ENCODE measurements at regions not wholly inside any gene's neighbourhood (a gene's known extent, or its start where the extent isn't known, plus 50 kb on each side); places are given as distances from the start of the nearest gene placed in this dataset.

DNA sequence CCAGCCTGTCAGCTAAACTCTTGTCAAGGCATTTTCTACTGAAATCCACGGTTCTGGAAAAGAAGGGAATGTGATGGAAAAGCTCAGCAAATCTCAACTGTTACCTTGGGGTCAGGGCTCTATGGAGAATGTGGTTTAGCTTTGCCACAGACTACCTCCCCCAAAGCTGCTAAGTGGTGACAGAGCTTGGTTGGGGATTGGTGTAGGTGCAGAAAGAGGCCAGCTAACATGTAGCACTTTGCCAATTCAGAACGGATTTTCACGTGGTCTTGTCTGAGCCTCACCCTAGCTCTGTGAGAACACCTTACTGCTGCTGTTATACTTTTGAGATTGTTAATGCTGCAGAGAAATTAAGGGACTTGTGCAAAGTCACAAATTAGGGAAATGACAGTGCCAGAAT lies 331.1 kb downstream of the RND3 start:
- no peak for DNase-seq

- DNase-seq = no peak
Observed at GRCh38 chr2:150154308-150154797, 333.1 kb downstream of the RND3 start.

GRCh38 chr2:150153646-150154307 lies 333.7 kb downstream of the RND3 start:
- no peak for DNase-seq

DNA sequence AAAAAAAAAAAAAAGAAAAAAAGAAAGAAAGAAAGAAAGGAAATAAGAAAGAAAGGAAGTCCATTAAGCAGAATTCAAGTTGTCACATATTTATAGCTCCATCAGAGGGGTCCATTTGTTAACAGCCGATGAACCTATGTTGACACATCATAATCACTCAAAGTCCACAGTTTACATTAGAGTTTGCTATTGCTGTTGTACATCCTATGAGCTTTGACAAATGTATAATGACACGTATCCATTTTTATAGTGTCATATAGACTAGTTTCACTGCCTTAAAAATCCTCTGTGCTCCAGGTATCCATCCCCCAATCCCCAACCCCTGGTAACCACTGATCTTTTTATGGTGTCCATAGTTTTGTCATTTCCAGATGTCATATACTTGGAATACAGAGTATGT lies 335.2 kb downstream of the RND3 start:
- DNase-seq = no peak

- DNase-seq = no peak
Observed at GRCh38 chr2:150150144-150150543, 337.3 kb downstream of the RND3 start.

- no peak for DNase-seq
Observed at GRCh38 chr2:150147889-150148683, 339.4 kb downstream of the RND3 start.

GRCh38 chr2:150146879-150147278 lies 340.6 kb downstream of the RND3 start:
- DNase-seq = no peak

DNA sequence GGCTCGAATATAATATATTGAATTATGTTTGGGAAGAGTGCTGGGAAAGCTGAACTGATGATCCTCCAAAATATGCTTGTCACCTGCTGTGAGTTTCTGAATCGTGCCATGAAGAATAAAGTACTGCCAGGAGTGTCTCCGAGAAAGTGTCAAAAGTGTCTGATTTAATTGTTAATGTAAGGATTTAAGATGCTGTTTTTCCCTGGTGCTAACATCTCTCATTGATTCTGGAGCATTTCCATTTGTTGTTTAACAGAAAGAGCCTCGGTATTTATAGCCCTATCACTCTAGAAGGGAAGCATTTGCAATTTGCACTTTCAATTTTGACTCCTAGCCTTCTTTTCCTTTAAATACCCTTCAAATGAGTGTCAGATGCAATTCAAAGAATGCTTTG lies 342.2 kb downstream of the RND3 start:
- DNase-seq = no peak

GRCh38 chr2:150144546-150145298 lies 342.7 kb downstream of the RND3 start:
- no peak for DNase-seq

DNA sequence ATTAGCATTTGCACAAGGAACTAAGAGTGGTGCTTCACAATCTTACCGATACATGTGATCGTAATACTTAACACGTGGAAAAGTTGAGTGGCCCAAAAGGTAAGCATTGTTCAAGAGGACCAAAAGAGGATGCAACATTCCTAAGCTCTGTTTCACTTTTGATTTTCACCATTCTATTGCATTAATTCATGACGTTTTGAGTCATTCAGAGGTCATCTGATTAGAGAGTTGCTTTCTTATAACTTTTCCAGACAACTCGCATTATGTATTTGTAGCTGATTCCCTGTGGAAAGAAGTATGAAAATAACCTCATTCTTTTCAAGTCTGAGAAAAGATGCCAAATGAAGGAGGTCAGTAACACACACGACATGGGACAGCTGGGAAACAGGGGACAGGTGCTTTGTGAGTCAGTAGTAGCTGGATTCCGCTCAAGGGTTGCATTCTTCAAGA lies 344.4 kb downstream of the RND3 start:
- no peak for DNase-seq

GRCh38 chr2:150142561-150142960 lies 344.9 kb downstream of the RND3 start:
- DNase-seq = no peak

GRCh38 chr2:150141226-150142001 lies 346.1 kb downstream of the RND3 start:
- no peak for DNase-seq

- DNase-seq = no peak
Observed at GRCh38 chr2:150140777-150141176, 346.7 kb downstream of the RND3 start.

DNA sequence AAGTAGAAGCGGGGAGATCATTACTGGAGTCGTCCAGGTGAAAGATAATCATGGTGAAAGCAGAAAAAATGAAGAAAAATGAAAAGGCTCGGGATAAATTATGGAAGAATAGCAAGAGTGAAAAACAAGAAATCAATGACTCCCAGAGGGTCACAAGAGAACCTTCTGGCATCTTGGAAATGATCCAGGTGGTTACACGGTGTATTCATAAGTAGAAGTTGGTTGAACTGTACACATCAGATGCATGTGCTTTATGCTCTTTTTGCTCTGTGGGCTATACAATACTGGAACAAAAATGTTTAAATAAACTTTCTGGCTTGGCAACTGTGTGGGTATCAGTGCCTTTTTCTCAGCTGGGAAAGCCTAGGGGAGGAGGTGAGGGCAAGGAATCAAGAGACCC lies 348.9 kb downstream of the RND3 start:
- peak; percentile 23 to 62 for DNase-seq

GRCh38 chr2:150137338-150138069 lies 350.0 kb downstream of the RND3 start:
- DNase-seq = no peak

- DNase-seq = no peak
Observed at GRCh38 chr2:150136893-150137292, 350.6 kb downstream of the RND3 start.

GRCh38 chr2:150136401-150136800 lies 351.1 kb downstream of the RND3 start:
- DNase-seq = no peak

DNA sequence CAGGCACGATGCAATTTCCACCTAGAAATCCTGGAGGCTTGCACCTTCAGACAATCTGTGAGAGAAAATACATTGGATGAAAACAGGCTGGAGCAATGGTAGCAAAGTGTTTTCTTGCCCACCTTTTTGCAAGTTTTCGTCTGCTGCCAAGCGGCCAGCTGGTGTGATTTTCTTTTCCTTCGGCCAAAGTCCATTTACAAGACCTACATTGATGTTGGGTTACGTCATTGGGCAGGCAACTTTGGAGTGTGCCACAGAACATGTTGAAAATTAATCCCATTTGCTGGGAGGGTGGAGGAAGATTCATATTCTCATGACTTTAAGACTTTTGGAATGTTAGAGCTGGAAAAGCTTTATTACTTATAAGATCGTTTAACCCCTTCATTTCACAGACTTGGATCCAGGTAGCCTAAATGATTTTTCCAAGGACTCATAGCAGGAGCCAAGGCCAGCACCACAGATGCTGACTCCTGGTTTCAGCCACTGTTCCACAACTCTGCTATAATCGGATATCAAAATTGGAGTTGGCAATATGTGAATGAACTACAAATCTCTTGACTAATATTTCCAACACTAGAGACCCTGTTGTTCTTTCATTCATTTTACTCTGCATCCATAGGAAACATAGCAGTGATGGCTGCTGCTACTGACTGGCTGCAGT lies 352.1 kb downstream of the RND3 start:
- no peak for DNase-seq

DNA sequence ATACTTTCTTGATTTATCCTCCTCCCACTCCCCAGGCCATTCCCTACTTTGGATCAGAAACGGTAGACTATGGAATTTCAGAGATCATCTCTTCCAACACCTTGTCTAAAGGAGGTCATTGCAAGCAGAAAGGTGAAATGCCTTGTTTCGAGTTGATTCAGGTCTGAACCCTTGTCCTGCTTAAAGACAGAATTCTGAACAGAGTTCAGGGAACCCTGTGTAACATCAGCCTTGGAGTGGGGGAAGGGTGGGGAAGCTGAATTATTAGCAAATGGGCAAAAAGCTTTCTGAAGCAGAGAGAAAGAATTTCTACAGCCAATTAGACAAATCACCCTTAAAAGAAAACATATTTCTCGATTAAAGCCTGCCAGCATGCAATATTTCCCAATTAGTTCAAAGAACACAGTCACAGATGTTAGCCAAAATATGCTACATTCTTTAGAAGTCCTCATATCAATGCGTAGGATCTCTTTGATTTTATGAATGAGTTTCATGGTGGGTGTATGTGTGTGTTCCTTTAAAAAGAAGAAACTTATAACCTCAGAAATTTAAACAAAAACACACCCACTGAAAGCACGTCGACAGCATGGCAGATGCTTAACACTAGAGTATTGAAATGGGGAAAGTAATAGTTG lies 353.1 kb downstream of the RND3 start:
- no peak for DNase-seq

- DNase-seq = no peak
Observed at GRCh38 chr2:150133623-150134022, 353.8 kb downstream of the RND3 start.
